ENCODE measurements at regions not wholly inside any gene's neighbourhood (a gene's known extent, or its start where the extent isn't known, plus 50 kb on each side); places are given as distances from the start of the nearest gene placed in this dataset.

DNA sequence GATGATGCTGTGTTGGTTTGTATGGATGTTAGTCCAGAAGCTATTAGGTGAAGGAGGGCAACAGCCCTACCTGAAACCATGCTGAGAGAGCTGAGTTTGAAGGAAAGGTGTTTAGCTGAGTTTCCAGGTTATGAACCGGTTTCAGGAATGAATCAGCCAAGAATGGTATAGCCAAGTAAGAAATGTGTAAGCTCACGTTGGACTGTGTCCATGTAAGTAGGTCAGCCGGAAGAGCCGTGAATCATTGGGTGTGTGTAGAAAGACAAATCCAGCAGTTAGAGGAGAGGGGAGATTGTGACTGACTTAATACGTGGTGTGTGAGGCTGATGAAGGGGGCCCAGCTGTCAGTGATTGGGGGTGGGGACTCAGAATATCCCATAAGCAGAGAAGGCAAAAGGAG, 77.2 kb upstream of the SPIN4 start:
- no peaks in the 10 kb centered on the region for H3K27me3 ChIP-seq
- no peak for ATAC-seq
- no peaks in the 10 kb centered on the region for H3K9me3 ChIP-seq
- peaks cover 0 to 5% of the 10 kb centered on the region in 2 donors for H3K36me3 ChIP-seq
- no peak overlapping the region for H3K27ac ChIP-seq
- H3K4me3 ChIP-seq: no peak overlapping the region
- H3K4me1 ChIP-seq: no peaks in the 10 kb centered on the region
- TF ChIP-seq, protein P1, sequence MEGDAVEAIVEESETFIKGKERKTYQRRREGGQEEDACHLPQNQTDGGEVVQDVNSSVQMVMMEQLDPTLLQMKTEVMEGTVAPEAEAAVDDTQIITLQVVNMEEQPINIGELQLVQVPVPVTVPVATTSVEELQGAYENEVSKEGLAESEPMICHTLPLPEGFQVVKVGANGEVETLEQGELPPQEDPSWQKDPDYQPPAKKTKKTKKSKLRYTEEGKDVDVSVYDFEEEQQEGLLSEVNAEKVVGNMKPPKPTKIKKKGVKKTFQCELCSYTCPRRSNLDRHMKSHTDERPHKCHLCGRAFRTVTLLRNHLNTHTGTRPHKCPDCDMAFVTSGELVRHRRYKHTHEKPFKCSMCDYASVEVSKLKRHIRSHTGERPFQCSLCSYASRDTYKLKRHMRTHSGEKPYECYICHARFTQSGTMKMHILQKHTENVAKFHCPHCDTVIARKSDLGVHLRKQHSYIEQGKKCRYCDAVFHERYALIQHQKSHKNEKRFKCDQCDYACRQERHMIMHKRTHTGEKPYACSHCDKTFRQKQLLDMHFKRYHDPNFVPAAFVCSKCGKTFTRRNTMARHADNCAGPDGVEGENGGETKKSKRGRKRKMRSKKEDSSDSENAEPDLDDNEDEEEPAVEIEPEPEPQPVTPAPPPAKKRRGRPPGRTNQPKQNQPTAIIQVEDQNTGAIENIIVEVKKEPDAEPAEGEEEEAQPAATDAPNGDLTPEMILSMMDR (IDR thresholded peaks at IDR 0.05): no peak
- intact Hi-C loops (cut with DNase I): no loop called here
- no peak for DNase-seq

DNA sequence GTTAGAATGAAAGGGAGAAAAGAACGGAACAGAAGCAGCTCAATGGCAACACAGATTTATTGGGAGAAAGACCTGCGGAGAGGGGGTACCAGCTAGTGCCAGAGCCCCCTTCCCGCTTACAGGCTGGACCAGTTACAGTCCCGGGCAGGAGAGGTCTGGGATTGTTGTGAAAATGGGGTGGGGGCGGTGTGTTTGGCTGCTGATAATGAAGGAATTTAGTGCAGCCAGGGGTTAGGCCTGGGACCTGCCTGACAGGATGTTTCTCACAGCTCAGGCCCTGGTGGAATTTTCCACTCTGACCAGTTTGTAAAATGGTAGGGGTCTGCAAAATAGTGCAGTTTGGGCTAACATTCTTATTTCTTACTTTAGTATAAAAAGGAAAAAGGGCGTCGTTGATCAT, 75.4 kb upstream of the SPIN4 start:
- H3K36me3 ChIP-seq: peaks cover 0 to 5% of the 10 kb centered on the region in 2 donors
- H3K4me1 ChIP-seq: no peaks in the 10 kb centered on the region
- H3K27ac ChIP-seq: no peak overlapping the region
- H3K9me3 ChIP-seq: no peaks in the 10 kb centered on the region
- TF ChIP-seq, protein P1 (IDR thresholded peaks at IDR 0.05): no peak
- DNase-seq (no peak), ATAC-seq (no peak)
- no peak overlapping the region for H3K4me3 ChIP-seq
- no peaks in the 10 kb centered on the region for H3K27me3 ChIP-seq
- intact Hi-C loops (cut with DNase I): no loop called here

DNA sequence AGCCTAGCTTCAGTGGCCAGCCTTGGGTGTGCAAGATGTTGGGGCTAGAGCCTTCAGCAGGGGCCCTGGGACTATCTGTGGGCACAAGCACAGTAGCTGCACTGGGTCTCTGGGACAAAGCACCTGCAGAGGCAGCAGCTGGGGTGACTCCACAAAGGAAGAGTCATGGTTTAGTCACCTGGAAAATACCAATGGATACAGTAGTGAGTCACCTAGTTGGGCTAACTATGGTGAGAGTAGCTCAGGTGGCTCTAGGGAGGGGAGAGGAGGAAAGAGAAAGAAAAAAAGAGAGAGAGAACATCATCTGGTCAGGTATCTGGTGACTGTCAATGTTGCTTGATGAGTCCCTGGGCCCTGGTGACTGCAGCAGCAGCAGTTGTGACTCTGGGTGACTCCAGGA, 72.9 kb upstream of the SPIN4 start:
- Histone ChIP-seq H3K9me3 (no peaks in the 10 kb centered on the region), H3K4me3 (no peak overlapping the region), H3K27me3 (no peaks in the 10 kb centered on the region), H3K4me1 (no peaks in the 10 kb centered on the region), H3K27ac (no peak overlapping the region), H3K36me3 (peaks cover 0 to 5% of the 10 kb centered on the region in 2 donors)
- ATAC-seq: no peak
- TF ChIP-seq, protein P1 (IDR thresholded peaks at IDR 0.05): no peak
- DNase-seq: no peak
- intact Hi-C loops (cut with DNase I): no loop called here

DNA sequence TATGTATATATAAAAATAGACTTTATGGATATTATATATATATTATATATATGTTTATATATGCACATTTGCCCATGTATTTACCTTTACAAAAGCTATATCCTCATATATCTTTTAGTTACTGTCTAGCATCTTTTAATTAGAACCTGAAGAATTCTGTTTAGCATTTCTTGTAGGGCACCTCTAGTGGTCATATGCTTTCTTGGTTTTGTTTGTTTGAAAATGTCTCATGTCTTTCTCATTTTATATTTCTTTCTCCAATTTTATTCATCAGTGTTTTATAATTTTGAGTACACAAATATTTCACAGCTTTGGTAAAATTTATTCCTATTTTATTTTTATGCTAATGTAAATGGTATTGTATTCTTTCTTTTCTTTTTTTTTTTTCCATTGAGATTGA, 70.3 kb upstream of the SPIN4 start:
- Histone ChIP-seq H3K4me1 (no peaks in the 10 kb centered on the region), H3K36me3 (no peaks in the 10 kb centered on the region), H3K9me3 (no peaks in the 10 kb centered on the region), H3K4me3 (no peak overlapping the region), H3K27me3 (no peaks in the 10 kb centered on the region), H3K27ac (no peak overlapping the region)
- DNase-seq (no peak), ATAC-seq (no peak)
- intact Hi-C loops (cut with DNase I): no loop called here
- TF ChIP-seq, protein P1 (IDR thresholded peaks at IDR 0.05): no peak

DNA sequence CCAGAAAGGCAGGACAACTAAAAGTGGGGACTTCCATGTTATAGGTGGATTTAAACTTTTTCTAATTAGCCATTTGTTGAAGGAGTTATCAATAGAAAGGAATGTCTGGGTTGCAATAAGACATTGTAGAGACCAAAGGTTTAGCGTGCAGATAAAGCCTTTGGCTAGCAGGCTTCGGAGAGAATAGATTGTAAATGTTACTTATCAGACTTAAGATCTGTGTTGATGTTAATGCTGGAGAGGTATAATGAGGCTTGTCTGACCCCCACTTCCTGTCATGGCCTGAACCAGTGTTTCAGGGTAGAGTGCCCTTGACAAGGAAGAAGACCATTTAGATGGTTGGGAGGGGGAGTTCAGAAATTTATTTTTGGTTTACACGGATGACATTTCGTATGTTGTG, 67.1 kb upstream of the SPIN4 start:
- Histone ChIP-seq H3K27me3 (no peaks in the 10 kb centered on the region), H3K4me3 (no peak overlapping the region), H3K36me3 (no peaks in the 10 kb centered on the region), H3K9me3 (no peaks in the 10 kb centered on the region), H3K4me1 (no peaks in the 10 kb centered on the region), H3K27ac (no peak overlapping the region)
- TF ChIP-seq, protein P1 (IDR thresholded peaks at IDR 0.05): no peak
- DNase-seq (no peak), ATAC-seq (no peak)
- intact Hi-C loops (cut with DNase I): no loop called here

Measured in left lung (tissue), 4 donors.